Testis (tissue), 2 donors: ENCODE measurements at regions not wholly inside any gene's neighbourhood (a gene's known extent, or its start where the extent isn't known, plus 50 kb on each side); places are given as distances from the start of the nearest gene placed in this dataset.

Experiments
- CTCF ChIP-seq, 3 experiments: fragments of 450-650 bp in 2 of 3; fragments of 200-600 bp in 1 of 3; sonication (generic) in 1 of 3; IDR thresholded peaks; one replicate each; pipeline ENCODE4 v1.5.1; 2016 to 2019; ENCODE audit warnings: antibody characterized with exemption in 3 of 3, mild to moderate bottlenecking in 2 of 3, moderate library complexity in 1 of 3
- POLR2A ChIP-seq: fragments of 450-650 bp; IDR thresholded peaks from one replicate; pipeline ENCODE4 v1.6.1; 2017; ENCODE audit warnings: antibody characterized with exemption, mild to moderate bottlenecking, moderate library complexity

GRCh38 chr20:55086421-55086820 is 611.0 kb downstream of the DOK5 start:
- TF ChIP-seq POLR2A: no peak
- TF ChIP-seq CTCF (IDR thresholded peaks at IDR 0.05): no peak
